ENCODE measurements at regions not wholly inside any gene's neighbourhood (a gene's known extent, or its start where the extent isn't known, plus 50 kb on each side); places are given as distances from the start of the nearest gene placed in this dataset.
A peak's percentile ranks its signal among the peaks of the same experiment; 100 is the strongest.

DNA sequence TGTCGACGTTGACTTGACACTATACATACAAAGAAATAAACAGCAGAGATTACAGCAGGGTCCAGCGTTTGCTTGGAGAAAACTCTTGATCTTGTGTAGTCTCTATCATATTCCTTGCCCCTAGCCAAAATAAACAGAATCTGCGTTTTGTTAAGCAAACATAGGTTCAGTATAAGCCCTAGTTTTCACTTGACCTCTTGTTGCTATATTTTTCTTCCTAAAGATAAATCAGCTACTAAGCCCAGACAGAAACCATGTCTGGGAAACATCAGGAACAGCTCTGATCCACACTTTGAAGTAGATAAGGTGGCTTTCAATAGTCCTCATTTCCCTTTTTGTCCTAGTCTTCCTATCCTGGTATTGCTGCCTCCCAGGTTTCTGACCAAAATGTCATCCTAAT, 328.2 kb upstream of the MAGI2 start:
- Histone ChIP-seq H3K27me3 (no peaks in the 10 kb centered on the region), H3K9me3 (no peaks in the 10 kb centered on the region), H3K4me3 (no peak overlapping the region), H3K36me3 (no peaks in the 10 kb centered on the region), H3K4me1 (no peaks in the 10 kb centered on the region), H3K27ac (peak overlapping the region in 1 of 2 donors; percentile 57)
- TF ChIP-seq CTCF (IDR thresholded peaks at IDR 0.05), result no peak
- no peak for DNase-seq (ENCODE audit: low spot score)

- H3K36me3 ChIP-seq, result no peaks in the 10 kb centered on the region
- no peak for TF ChIP-seq CTCF (IDR thresholded peaks at IDR 0.05)
- no peaks in the 10 kb centered on the region for H3K9me3 ChIP-seq
- no peaks in the 10 kb centered on the region for H3K27me3 ChIP-seq
- H3K4me1 ChIP-seq, result no peaks in the 10 kb centered on the region
- no peak overlapping the region for H3K4me3 ChIP-seq
- no peak overlapping the region for H3K27ac ChIP-seq
- DNase-seq (ENCODE audit: low spot score), result no peak
Observed at GRCh38 chr7:79778786-79779770, 325.6 kb upstream of the MAGI2 start.

GRCh38 chr7:79775911-79776310, 322.4 kb upstream of the MAGI2 start:
- no peak for DNase-seq (ENCODE audit: low spot score)
- Histone ChIP-seq H3K9me3 (no peaks in the 10 kb centered on the region), H3K27me3 (no peaks in the 10 kb centered on the region), H3K4me3 (no peak overlapping the region), H3K27ac (no peak overlapping the region), H3K36me3 (no peaks in the 10 kb centered on the region), H3K4me1 (no peaks in the 10 kb centered on the region)
- TF ChIP-seq CTCF (IDR thresholded peaks at IDR 0.05), result no peak

DNA sequence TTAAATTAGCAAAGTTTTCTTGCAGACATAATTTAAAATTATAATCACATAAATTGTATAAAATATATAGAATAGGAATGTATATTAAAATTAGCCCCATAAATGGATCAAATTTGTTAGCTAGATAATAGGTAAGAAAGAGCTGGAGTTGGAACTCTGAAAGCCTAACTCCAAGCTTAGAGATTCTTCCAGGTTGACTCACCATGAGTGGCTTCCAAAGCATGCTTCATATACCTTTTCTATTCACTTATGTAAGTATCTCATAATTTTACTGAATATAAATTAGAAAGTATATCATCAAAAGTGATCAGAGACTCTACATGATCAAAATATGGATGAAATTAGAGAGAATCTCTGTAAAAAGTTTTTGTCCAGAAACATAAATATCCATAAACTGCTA, 320.7 kb upstream of the MAGI2 start:
- no peak for DNase-seq (ENCODE audit: low spot score)
- H3K4me3 ChIP-seq, result no peak overlapping the region
- no peaks in the 10 kb centered on the region for H3K36me3 ChIP-seq
- no peak for TF ChIP-seq CTCF (IDR thresholded peaks at IDR 0.05)
- no peak overlapping the region for H3K27ac ChIP-seq
- H3K4me1 ChIP-seq, result no peaks in the 10 kb centered on the region
- H3K27me3 ChIP-seq, result no peaks in the 10 kb centered on the region
- no peaks in the 10 kb centered on the region for H3K9me3 ChIP-seq

- Histone ChIP-seq H3K27me3 (no peaks in the 10 kb centered on the region), H3K4me1 (no peaks in the 10 kb centered on the region), H3K27ac (no peak overlapping the region), H3K36me3 (no peaks in the 10 kb centered on the region), H3K9me3 (no peaks in the 10 kb centered on the region), H3K4me3 (no peak overlapping the region)
- TF ChIP-seq CTCF (IDR thresholded peaks at IDR 0.05), result no peak
- DNase-seq (ENCODE audit: low spot score), result no peak
Observed at GRCh38 chr7:79770970-79771369, 317.5 kb upstream of the MAGI2 start.
